ENCODE measurements at regions not wholly inside any gene's neighbourhood (a gene's known extent, or its start where the extent isn't known, plus 50 kb on each side); places are given as distances from the start of the nearest gene placed in this dataset.

DNA sequence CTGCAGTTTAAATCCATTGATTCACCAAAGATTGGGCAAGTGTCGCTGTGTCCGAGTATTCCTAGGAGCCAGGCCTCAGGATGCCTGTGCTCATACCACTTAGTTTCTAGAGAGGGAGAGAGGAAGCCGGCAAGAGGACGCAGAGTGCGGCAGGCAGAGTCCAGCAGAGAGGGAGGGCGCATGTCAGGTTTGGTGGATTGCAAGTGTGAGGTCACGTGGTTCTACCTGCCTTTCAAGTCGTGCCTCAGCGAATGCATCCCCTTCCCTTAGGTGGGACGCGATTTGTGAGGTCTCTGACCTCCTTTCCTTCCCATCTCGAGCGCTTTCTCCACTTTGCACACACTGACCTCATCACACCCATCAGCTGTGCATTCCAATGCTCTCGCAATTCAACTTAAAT lies 188.1 kb downstream of the TMEM18 start:
- TF ChIP-seq, protein P1, sequence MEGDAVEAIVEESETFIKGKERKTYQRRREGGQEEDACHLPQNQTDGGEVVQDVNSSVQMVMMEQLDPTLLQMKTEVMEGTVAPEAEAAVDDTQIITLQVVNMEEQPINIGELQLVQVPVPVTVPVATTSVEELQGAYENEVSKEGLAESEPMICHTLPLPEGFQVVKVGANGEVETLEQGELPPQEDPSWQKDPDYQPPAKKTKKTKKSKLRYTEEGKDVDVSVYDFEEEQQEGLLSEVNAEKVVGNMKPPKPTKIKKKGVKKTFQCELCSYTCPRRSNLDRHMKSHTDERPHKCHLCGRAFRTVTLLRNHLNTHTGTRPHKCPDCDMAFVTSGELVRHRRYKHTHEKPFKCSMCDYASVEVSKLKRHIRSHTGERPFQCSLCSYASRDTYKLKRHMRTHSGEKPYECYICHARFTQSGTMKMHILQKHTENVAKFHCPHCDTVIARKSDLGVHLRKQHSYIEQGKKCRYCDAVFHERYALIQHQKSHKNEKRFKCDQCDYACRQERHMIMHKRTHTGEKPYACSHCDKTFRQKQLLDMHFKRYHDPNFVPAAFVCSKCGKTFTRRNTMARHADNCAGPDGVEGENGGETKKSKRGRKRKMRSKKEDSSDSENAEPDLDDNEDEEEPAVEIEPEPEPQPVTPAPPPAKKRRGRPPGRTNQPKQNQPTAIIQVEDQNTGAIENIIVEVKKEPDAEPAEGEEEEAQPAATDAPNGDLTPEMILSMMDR (IDR thresholded peaks at IDR 0.05 in 8 of 11, conservative IDR thresholded peaks at IDR 0.05 in 3 of 11) = no peak
- no peak for TF ChIP-seq POLR2A (IDR thresholded peaks at IDR 0.05)
- TF ChIP-seq POLR2AphosphoS5 (IDR thresholded peaks at IDR 0.05) = no peak
- Histone ChIP-seq H3K4me1 (no peaks in the 10 kb centered on the region), H3K36me3 (no peaks in the 10 kb centered on the region), H3K4me3 (no peak overlapping the region), H3K27me3 (replicated peaks in 1 of 7) (peaks cover 0 to 23% (median 0%) of the 10 kb centered on the region in 7 donors), H3K9me3 (no peaks in the 10 kb centered on the region), H3K27ac (no peak overlapping the region)
- intact Hi-C loops (cut with DNase I; ENCODE audit: low total_unique reads) = no loop called here
- WGBS, 5 donors = 72 to 82% (median 78%) methylated on average over 14 of the region's 14 CpGs
- no peak for DNase-seq

DNA sequence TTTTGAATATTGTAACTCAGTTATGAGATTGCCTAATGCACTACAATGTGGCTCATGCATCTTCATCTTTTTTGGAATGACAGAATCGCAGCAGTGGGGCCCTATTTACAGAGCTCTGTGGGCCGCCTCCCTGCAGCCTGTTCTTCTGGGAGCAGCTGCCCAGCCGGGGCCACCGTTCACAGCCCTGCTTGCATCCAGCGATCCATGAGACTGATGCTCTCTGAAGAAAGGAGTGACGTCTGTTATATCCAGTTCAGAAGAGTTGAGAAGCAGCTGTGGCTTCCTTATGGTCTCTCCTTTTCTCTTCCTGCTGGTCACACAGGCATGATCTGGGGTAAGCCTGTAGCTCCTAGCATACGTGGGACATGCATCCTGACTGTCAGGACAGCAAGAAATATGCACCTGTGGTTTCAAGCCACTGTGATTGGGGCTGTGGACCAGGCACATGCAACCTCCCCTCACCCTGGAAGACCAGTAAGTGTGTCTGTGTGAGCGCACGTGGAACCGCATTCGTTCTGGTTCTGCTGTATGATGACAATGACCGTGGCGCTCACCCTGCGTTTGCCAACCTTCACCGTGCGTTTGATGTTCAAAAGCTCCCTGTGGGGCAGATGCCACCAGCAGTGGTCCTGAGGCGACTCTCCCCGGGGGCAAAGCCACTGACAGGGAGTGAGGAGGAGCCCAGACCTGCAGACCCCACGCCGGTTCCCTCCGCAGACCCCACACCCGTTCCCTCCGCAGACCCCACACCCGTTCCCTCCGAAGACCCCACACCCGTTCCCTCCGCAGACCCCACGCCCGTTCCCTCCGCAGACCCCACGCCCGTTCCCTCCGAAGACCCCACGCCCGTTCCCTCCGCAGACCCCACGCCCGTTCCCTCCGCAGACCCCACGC lies 189.8 kb downstream of the TMEM18 start:
- Histone ChIP-seq H3K36me3 (no peaks in the 10 kb centered on the region), H3K4me1 (no peaks in the 10 kb centered on the region), H3K27ac (no peak overlapping the region), H3K27me3 (replicated peaks in 1 of 7) (peaks cover 0 to 10% (median 0%) of the 10 kb centered on the region in 7 donors), H3K9me3 (no peaks in the 10 kb centered on the region), H3K4me3 (no peak overlapping the region)
- TF ChIP-seq POLR2A (IDR thresholded peaks at IDR 0.05) (no peak), POLR2AphosphoS5 (IDR thresholded peaks at IDR 0.05) (no peak)
- TF ChIP-seq, protein P1 (IDR thresholded peaks at IDR 0.05 in 8 of 11, conservative IDR thresholded peaks at IDR 0.05 in 3 of 11) = no peak
- WGBS, 5 donors = 84 to 94% (median 87%) methylated on average over 21 to 39 of the region's 40 CpGs
- DNase-seq = peak; percentile 58
- intact Hi-C loops (cut with DNase I; ENCODE audit: low total_unique reads) = no loop called here

- no peak overlapping the region for H3K27ac ChIP-seq
- H3K9me3 ChIP-seq = no peaks in the 10 kb centered on the region
- H3K27me3 ChIP-seq (replicated peaks in 1 of 7) = peaks cover 0 to 5% (median 0%) of the 10 kb centered on the region in 7 donors
- H3K4me3 ChIP-seq = no peak overlapping the region
- intact Hi-C loops (cut with DNase I; ENCODE audit: low total_unique reads) = no loop called here
- WGBS, 5 donors = 86 to 96% (median 91%) methylated on average over 2 to 11 of the region's 11 CpGs
- peak; percentile 61 for DNase-seq
- H3K36me3 ChIP-seq = no peaks in the 10 kb centered on the region
- H3K4me1 ChIP-seq = no peaks in the 10 kb centered on the region
- TF ChIP-seq, protein P1 (IDR thresholded peaks at IDR 0.05 in 8 of 11, conservative IDR thresholded peaks at IDR 0.05 in 3 of 11) = no peak
- TF ChIP-seq POLR2A (IDR thresholded peaks at IDR 0.05) (no peak), POLR2AphosphoS5 (IDR thresholded peaks at IDR 0.05) (no peak)
These were observed 190.8 kb downstream of the TMEM18 start for GRCh38 chr2:486371-486770.

- 81 to 90% (median 88%) methylated on average over 16 of the region's 16 CpGs for WGBS, 5 donors
- no peak for DNase-seq
- intact Hi-C loops (cut with DNase I; ENCODE audit: low total_unique reads) = no loop called here
These were observed 193.5 kb upstream of the ALKAL2 start for GRCh38 chr2:481388-481787.

More at GRCh38 chr2:481388-481787, 193.5 kb upstream of the ALKAL2 start:
- H3K27me3 ChIP-seq (replicated peaks in 1 of 7) = peaks cover 0 to 4% (median 0%) of the 10 kb centered on the region in 7 donors
- no peaks in the 10 kb centered on the region for H3K36me3 ChIP-seq
- H3K9me3 ChIP-seq = no peaks in the 10 kb centered on the region
- no peaks in the 10 kb centered on the region for H3K4me1 ChIP-seq
- TF ChIP-seq, protein P1 (IDR thresholded peaks at IDR 0.05 in 8 of 11, conservative IDR thresholded peaks at IDR 0.05 in 3 of 11) = no peak
- TF ChIP-seq POLR2A (IDR thresholded peaks at IDR 0.05) = no peak
- no peak for TF ChIP-seq POLR2AphosphoS5 (IDR thresholded peaks at IDR 0.05)
- no peak overlapping the region for H3K27ac ChIP-seq
- H3K4me3 ChIP-seq = no peak overlapping the region

Data from spleen (tissue), 11 donors.